Right kidney (tissue), 1 donor: ENCODE measurements at regions not wholly inside any gene's neighbourhood (a gene's known extent, or its start where the extent isn't known, plus 50 kb on each side); places are given as distances from the start of the nearest gene placed in this dataset.
A peak's percentile ranks its signal among the peaks of the same experiment; 100 is the strongest.
"Not testable (repeated sequence)": the region's sequence is repeated elsewhere in the genome, so short reads cannot be mapped to it uniquely, and the experiment has no call there.

ENCODE experiments used
- DNase-seq: peaks from one replicate; pipeline ENCODE4 v3.0.0-alpha.2; 2016

DNA sequence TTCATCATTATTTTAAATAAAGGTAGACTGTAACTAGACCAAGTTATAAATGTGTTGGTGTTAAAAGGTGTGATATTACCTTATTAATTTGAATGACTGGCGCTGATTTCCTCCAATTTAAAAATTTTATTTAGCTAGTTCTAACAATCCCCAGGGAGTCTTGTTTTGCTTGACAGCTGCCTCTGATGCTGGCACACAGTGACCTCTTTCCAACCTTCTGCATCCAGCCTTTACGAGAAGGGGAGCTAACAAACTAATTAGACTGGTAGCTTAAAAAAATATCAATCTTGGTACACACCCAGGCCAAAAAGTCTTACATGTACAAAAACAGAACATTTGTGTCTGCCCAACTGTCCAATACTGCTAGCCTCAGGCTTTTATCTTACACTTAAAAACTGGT, 51.8 kb upstream of the ENPEP start:
- DNase-seq = no peak

DNA sequence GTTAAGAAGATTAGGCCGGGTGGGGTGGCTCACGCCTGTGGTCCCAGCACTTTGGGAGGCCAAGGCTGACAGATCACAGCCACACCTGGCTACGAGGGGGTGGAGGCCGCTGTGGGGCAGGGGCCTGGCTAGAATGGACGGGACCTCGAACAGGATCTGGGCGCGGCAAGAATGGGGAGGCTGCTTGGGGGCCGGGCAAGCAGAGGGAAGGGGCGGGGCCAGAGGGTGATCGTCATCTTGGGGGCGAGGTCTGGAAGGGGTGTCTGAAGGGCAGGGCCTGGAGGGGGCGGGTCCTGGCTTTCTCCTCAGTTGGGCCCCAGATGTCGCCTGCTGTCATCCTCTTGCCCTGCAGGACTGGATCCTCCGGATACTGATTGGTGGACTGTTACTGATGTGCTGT, 57.3 kb upstream of the ENPEP start:
- DNase-seq = no peak

DNA sequence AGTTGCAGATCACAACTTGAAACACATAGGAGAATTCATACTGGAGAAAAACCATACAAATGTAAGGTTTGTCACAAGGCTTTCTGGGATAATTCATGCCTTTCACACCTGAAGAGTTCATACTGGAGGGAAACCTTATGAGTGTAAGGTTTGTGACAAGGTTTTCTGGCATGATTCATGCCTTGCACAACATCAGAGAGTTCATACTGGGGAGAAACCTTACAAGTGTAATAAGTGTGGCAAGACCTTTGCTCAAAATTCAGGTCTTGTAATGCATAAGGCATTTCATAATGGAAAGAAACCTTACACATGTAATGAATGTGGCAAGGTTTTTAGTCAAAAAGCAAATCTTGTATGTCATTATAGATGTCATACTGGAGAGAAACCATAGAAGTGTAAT, 58.8 kb upstream of the ENPEP start:
- DNase-seq = no peak

DNA sequence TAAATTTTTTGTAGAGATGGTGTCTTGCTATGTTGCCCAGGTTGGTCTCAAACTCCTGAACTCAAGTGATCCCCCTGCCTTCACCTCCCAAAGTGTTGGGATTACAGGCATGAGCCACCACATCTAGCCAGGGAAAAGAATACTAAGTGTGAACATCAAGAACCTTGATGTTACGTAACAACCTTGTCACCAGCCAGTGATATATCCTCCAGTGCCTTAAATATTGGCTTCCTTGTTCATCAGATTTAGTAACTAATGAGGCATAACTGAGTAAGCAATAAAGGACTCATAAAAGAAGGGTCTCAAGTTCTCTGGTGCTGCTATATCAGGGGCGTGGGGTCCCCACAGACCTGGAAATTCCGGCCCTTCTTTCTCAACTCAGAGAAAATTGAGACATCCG, 60.5 kb upstream of the ENPEP start:
- no peak for DNase-seq

DNA sequence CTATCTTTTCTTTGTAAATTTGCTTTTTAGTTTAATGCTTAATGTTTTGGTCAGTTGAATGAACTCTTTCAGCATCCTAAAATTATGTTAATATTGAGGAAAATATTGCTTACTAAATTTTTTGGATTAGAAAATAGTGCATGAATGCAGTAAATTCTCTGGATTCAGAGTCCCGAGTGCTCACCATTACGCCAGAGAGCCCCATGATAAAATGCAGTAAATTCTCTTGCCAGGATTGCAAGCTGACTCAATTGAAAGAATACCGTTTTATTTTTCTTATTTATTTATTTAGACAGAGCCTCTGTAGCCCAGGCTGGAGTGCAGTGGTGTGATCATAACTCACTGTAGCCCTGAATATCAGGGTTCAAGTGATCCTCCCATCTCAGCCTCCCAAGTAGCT, 60.9 kb upstream of the ENPEP start:
- no peak for DNase-seq

DNA sequence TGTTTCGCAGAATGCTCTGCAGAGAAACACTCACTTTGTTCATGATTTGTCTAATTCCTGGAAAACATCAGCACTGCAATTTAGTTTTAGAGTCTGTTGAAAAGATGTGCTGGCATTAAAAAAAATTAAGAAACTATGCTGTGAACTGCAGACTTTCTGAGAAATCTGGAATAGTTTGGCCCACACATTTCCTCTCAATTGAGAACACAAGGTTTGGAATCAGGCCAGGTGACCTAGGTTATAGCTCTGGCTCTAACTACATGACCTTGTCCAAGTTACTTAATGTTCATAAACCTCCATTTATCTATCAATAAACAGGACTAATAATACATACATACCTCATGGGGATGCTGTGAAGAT, 61.4 kb upstream of the ENPEP start:
- no peak for DNase-seq

DNA sequence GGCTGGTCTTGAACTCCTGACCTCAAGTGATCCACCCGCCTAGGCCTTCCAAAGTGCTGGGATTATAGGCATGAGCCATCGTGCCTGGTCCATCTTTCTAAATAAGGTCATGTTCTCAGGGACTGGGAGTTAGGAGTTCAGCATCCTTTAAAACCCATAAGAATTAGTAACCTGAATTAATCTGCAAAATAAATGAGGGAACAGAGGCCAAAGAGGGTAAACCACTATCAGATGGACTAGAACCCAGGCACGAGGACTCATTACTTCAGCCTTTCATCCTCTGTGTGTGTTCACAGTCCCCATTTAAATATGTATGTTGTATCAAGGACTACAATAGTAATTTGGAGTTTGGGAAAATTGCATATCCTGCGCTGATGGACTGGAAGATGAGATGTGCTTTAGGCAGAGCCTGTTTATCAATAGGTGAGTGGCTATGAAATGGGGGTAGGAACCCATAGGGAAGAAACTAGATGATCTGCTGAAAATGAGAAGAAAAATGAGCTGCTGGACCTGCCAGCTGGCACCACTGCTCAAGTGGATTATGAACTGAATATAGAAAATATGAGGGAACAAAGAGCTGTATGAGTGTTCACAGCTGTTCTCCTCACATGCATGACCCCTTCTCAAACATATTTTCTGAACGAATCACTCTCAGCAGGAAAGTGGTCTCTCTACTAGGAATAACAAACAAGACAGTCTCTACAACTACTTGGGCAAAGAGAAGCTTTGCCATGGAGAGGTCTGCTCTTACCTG, 62.0 kb upstream of the ENPEP start:
- not testable (repeated sequence) for DNase-seq

DNA sequence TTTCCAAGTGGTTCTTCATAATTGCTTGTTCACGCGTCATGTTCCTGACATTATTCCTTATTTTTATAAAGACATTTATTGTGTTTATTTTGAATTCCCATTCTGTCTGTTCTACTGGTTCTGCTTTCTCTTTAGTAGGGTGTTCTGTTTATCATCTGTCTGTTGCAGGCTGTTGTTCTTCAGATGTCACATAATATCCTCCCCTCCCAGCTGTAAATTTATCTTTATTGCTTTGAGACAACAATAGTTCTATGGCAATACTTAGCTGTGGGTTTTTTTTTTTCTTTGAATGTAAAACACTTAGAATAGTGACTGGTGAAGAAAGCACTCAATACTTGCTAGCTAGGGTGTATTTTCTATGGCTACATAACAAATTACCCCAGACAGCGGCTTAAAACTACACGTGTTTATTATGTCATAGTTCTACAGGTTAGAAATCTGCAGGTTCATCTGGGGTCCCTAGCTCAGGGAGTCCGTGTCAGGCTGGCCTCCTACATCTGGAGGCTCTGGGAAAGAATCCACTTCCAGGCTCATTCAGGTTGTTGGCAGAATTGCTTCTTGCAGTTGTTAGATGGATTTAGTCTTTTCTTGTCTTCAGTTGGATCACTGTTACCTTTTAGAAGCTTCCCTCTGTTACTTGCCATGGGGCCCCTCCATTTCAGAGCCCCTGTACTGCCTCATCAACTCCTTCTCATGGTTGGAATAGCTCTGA, 63.4 kb upstream of the ENPEP start:
- peak; percentile 39 for DNase-seq

DNA sequence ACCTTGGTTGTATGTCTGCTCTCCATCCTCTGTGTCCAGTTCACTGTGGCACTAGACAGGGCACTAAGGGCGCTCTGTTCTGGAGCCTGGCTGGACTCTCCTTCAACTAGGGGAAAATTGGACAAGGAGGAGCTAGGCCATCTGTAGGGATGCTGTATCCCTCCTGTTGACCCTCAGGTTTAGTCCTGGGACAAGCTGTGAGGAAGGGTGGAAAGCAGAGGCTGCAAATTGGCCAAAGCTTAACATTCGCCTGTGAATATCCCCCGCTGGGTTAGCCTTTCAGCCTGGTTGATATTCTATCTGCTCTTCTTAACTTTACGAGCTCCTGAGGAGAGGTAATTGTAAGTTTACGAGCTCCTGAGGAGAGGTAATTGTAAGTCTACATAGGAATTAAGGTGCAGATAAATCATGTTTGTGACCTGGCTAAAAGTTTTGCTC, 64.4 kb upstream of the ENPEP start:
- peak; percentile 31 for DNase-seq

DNA sequence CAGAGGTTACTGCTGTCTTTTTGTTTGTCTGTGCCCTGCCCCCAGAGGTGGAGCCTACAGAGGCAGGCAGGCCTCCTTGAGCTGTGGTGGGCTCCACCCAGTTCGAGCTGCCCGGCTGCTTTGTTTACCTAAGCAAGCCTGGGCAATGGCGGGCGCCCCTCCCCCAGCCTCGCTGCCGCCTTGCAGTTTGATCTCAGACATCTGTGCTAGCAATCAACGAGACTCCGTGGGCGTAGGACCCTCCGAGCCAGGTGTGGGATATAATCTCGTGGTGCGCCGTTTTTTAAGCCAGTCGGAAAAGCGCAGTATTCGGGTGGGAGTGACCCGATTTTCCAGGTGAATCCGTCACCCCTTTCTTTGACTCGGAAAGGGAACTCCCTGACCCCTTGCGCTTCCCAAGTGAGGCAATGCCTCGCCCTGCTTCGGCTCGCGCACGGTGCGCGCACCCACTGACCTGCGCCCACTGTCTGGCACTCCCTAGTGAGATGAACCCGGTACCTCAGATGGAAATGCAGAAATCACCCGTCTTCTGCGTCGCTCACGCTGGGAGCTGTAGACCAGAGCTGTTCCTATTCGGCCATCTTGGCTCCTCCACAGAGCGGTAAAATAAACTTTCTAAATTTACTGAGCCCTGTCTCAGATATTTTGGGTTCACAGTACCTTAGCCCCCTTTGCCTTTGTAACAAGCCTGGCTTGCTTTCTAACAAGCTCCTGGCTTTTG, 64.9 kb upstream of the ENPEP start:
- DNase-seq = not testable (repeated sequence)

DNA sequence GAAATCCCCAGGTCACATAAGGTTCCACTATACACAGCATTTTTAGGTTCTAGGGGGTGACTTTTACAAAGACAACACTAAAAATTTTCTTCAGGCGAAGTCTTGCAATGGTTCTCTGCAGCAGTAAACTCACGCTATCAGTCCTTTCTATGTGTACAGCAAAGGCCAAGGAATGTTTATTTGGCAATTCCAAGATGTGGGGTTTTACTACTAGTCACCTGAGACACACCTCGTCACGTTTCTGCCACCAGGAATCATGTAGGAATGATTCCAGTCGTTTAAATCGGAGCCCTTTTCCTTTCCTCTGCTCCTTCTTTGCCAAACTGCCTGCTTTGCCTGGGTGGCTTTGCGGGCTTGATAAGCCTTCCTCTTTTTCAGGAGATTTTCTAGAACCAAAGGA, 75.9 kb upstream of the ENPEP start:
- DNase-seq = no peak

DNA sequence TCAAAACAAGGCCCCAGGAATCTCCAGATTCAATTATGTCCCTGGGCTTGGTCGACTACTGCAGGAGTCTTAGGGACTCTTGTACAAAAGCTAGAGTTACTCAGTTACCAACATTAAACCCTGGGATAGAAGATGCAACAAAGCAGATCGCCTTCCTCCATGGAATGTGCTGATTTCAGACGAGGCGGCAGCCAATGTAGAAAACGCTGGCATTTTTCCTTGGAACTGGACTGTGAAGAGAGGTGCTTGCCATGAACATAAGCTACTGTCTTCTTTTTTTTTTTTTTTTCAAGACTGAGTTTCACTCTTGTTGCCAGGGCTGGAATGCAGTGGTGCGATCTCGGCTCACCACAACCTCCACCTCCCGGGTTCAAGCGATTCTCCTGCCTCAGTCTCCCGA, 76.9 kb upstream of the ENPEP start:
- DNase-seq = not testable (repeated sequence)

DNA sequence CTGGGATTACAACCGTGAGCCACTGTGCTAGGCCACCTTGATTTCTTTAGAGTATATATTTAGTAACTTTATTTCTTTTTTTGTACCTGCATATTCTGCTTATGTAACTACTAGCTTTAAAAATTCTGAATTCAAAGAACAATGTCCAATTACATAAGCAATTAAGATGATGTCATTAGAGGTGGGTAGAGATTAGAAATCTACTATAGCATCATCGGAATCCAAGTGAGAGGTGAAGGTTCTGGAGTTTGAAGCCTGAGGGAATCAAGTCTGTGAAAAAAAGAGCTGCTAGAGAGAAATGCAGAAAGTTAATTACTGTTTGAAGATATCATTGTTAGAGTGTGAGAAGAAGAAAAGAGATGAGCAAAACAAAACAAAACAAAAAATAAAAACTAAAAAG, 79.0 kb upstream of the ENPEP start:
- no peak for DNase-seq

DNA sequence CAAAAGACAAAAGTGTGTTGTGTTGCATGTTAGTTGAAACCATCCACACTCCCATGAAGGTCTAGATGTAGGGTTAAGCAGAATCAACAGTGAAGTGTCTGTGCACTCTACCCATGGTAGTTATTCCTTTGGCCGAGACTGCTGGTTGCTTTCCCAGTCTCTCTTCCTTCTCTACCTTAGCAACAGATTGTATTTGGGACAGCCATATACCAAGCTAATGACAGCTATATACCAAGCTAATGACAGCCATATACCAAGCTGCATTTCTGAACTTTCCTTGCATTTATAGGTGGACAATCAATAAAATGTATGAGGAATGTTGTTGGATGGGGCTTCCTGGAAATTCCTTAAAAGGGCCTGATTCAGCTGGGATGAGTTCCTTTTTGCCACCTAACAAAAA, 80.5 kb upstream of the ENPEP start:
- DNase-seq = no peak

DNA sequence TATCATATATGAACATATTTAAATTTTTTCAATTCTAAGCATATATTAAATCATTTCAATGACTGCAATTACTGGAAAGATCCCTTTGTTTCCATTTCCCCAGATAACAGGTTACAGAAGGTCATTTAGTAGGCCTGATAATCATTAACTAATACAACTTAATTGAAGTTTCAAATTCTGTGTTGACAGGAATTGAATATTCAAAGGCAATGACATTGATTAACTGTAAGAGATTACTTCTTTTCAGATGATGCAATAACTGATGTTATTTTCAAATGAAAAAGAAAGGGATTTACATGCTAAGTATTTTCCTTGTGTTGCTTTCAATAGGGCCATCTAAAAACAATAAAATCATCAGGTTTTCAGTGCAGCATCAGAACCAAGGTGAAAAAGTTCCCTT, 81.1 kb upstream of the ENPEP start:
- DNase-seq = no peak

DNA sequence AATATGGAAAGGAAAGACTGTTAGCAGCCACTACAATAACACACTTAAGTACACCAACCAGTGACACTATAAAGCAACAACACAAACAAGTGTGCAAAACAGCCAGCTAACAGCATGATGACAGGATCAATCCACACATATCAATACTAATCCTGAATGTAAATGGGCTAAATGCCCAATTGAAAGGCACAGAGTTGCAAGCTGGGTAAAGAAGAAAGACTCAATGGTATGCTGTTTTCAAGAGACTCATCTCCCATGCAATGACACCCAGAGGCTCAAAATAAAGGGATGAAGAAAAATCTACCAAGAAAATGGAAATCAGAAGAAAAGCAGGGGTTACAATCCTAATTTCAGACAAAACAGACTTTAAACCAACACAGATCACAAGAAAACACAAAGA, 94.2 kb upstream of the ENPEP start:
- no peak for DNase-seq

DNA sequence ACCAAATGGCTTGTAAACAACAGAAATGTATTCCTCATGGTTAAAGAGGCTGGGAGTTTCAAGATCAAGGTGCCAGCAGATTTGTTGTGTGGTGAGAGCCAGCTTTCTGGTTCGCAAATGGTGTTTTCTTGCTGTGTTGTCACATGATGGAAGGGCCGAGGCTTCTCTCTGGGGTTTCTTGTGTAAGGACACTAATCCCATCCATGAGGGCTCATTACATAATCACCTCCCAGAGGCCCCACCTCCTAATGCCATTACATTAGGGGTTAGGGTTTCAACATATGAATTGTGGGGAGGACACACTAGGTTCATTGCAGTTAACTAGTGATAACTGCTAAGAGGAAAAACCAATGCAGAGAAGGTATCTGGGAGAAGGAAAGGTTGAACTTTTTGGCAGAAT, 103.5 kb upstream of the ENPEP start:
- no peak for DNase-seq

DNA sequence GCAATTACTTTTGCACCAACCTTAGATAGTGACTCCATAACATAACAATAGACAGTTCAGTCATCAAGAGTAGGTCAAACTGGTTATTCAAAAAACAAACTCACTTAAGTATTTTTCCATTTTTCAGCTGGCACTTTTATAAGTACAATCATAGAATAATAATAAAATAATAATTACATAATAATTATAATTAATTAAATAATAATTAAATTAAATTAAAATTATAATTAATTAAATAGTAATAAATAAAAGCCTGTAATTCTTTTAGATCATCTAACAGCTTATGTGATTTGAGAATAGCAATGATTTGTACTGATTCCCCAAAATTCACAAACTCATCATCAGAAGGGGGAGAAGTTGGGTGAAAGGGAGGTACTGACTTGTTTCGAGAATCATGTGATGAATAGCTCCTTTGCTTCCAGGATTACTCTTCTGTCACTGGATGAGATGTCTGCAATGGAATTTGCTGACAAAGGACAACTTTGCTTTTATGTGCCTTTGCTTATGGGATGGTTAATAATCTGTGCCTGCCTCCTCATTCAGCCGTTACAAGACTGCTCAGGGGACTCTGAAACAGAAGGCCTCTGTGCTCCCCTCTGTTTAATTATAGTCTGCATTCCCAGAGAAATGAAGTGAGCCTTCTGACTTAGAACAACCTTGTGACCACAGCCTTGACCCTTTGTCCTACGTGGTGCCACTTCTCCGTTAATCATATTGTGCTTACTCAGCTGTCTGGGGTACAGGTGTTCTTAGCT, 104.8 kb upstream of the ENPEP start:
- DNase-seq = peak; percentile 31

DNA sequence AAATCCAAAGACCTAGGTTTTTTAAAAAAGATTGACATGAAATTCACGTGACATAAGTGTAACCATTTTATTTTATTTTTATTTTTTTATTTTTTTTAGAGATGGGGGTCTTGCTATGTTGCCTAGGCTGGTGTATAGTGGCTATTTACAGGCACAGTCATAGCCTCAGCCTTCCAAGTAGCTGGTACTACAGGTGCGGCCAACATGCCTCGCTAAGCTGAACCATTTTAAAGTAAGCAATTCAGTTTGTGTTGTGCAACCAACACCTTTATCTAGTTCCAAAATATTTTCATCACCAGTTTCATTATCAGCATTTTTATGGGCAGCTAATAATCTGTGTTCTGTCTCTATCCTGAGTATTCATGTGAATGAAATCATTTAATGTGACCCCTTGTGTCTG, 107.5 kb upstream of the ENPEP start:
- no peak for DNase-seq

DNA sequence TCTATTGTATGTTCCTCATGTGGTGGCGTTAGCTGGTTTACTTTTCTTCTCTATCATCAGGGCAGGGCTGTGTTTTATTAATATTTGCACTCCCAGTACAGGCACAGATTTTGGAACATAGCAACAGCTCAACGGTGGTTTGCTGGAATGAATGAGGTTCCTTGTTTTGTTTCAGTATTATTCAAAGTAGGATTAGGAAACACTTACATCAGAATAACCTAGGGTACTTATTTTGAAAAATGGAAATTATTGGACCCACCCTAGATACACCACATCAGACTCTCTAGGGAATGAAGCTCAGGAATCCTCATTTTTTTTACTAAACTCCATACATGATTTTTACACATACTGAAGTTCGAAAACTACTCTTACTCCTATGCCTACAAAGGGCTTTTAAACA, 108.8 kb upstream of the ENPEP start:
- no peak for DNase-seq

DNA sequence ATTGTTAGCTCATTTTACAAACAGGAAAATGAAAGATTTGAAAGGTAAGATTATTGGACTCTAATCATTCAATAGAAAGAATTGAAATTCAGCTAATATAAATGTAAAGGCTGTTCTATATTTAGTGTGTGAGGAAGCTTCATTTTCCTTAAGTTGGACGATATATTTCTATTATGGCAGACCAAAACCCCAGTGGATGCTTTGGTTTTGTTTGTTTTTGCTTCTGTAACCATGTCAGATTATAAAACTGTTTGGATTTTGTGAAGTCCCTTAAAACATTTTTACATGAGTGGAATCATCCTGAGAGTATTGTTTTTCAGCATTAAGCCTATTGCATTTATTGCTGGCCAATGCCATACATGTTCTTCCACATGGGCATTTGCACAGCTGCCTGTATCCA, 110.2 kb upstream of the ENPEP start:
- no peak for DNase-seq

DNA sequence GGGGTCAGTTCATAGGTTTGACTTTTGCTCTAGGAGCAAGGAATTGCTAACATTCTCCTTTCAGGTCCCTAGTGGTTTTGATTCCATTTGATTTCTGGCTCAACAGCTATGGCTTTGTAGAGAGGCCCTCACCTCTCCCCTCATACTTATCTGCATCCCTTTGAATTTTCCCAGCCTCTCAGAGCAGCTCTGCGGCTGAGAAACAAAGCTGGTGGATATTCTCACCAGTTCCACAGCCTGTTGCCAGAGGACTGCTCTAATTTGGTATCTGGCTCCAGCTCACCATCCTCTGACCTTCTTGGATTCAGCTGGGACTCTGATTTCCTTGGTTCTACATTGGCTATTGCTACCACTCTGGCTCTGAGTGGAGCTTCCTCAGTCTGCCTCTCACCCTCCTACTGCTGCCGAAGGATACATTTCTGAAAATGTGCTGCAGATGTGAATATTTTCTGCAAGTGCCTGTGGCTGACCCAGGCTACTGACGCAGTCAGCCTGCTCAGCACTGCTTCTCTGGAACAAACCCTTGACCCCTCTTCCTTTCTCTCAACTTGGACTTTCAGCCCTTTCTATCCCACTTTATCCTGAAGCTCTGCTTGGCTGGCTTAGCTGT, 110.9 kb upstream of the ENPEP start:
- no peak for DNase-seq
